COLO829 (cell line): ENCODE measurements at regions not wholly inside any gene's neighbourhood (a gene's known extent, or its start where the extent isn't known, plus 50 kb on each side); places are given as distances from the start of the nearest gene placed in this dataset.

Experiments used
- DNase-seq: peaks from one replicate; pipeline ENCODE4 v3.0.0; 2012; ENCODE audit warnings: low spot score

- no peak for DNase-seq
These were observed 172.4 kb downstream of the PHETA1 start for GRCh38 chr12:111196532-111196931.

DNA sequence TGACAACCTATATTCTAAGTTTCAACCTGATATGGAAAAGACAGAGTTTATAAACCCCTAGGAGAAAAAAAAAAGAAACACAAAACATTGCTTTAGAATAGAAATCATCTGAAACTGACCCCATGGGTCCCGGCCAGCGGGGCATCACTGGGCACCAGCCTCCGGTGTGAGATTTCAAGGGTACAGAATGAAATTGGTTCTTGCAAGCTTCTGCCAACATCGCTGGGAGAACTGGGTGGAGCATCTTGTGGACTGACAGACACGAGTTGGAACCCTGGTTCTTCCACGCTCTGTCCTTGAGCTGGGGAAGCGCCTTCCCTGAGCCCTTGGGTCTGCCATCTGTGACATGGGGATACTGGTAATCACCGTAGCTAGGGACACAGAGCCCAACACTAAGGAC is 173.6 kb downstream of the PHETA1 start:
- DNase-seq, result no peak

GRCh38 chr12:111194703-111195051 is 174.2 kb downstream of the PHETA1 start:
- no peak for DNase-seq

GRCh38 chr12:111193977-111194702 is 174.8 kb downstream of the PHETA1 start:
- DNase-seq, result no peak

- DNase-seq, result no peak
These were observed 175.4 kb downstream of the PHETA1 start for GRCh38 chr12:111193496-111193895.

DNA sequence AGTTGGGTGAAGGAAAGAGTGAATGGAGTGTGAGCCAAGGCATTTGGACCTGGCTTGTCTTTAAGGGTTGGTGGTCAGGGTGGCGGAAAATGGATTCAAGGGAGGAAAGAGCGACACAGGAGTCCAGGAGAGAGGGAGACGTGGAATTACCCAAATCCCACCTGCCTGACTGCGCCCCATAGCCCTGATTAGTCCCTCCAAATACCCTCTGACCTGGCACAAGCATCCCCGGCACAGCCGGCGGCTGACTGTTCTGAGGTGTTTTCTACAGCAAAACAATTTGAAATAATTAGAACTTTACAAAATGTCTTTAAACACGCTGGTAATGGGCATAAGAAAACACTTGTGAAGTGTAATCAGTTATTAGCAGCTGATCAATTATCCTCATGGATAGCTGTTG is 175.8 kb downstream of the PHETA1 start:
- DNase-seq, result no peak

DNA sequence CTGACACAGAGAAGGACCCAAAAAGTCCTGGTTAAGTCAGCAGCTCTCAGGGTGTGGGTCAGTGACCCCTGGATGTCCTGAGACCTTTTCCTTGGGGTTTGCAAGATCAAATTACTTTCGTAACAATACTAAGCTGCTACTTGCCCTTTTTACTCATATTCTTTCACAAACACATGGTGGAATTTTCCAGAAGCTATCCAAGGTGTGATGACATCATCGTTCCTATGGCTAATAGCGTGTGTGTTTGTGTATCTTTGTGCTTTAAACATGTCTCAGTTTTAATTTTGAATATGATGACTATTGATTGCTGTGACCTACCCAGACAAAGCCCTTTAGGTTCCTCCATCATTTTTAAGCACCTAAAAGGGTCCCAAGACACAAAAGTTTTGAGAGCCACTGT is 176.2 kb downstream of the PHETA1 start:
- no peak for DNase-seq

- no peak for DNase-seq
These were observed 178.0 kb downstream of the PHETA1 start for GRCh38 chr12:111190741-111191526.

GRCh38 chr12:111189792-111190191 is 179.1 kb downstream of the PHETA1 start:
- DNase-seq, result no peak

GRCh38 chr12:111188436-111188835 is 180.5 kb downstream of the PHETA1 start:
- no peak for DNase-seq

- no peak for DNase-seq
These were observed 182.5 kb downstream of the PHETA1 start for GRCh38 chr12:111186347-111186746.

GRCh38 chr12:111185889-111186227 is 183.0 kb downstream of the PHETA1 start:
- no peak for DNase-seq

GRCh38 chr12:111185206-111185888 is 183.5 kb downstream of the PHETA1 start:
- no peak for DNase-seq

DNA sequence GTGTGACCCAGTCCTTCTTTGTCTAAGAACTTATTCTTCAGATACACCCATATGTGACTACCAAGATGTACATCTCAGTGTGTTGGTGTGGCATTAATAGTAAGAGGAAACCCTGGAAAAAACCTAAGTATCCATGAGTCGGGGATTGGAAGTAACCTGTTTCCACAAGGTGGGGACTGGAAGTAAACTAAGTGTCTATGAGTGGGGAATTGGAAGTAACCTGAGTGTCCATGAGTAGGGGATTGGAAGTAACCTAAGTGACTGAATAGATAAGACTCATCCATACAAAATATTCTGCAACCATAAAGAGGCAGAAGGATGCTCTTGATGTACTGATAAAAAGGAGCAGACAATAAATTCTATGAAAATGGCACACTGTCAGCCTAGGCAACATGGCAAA is 184.7 kb downstream of the PHETA1 start:
- no peak for DNase-seq

GRCh38 chr12:111183094-111183493 is 185.8 kb downstream of the PHETA1 start:
- no peak for DNase-seq

- DNase-seq, result no peak
These were observed 186.5 kb downstream of the PHETA1 start for GRCh38 chr12:111182382-111182781.

GRCh38 chr12:111181143-111181726 is 187.7 kb downstream of the PHETA1 start:
- DNase-seq, result no peak

GRCh38 chr12:111180426-111181142 is 188.3 kb downstream of the PHETA1 start:
- no peak for DNase-seq

- no peak for DNase-seq
These were observed 190.5 kb downstream of the PHETA1 start for GRCh38 chr12:111178181-111179081.

- peak; percentile 83 for DNase-seq
These were observed 193.3 kb downstream of the PHETA1 start for GRCh38 chr12:111175396-111176094.
